SK-N-MC (cell line): ENCODE measurements at regions not wholly inside any gene's neighbourhood (a gene's known extent, or its start where the extent isn't known, plus 50 kb on each side); places are given as distances from the start of the nearest gene placed in this dataset.
A peak's percentile ranks its signal among the peaks of the same experiment; 100 is the strongest.

Experiments
- DNase-seq: peaks from one replicate; pipeline ENCODE4 v3.0.0-alpha.2; 2011; ENCODE audit warnings: low read depth, low spot score
- H3K27ac ChIP-seq: fragments of 200-600 bp; sonication (generic); 2 replicates; pipeline ENCODE4 v1.5.1; 2016; ENCODE audit warnings: mixed run types
- H3K36me3 ChIP-seq: fragments of 200-600 bp; sonication (generic); 2 replicates; pipeline ENCODE4 v1.6.1; 2017; ENCODE audit warnings: antibody characterized with exemption, low read length, mixed read lengths; ENCODE audit not compliant: insufficient read depth
- H3K4me3 ChIP-seq: fragments of 200-600 bp; sonication (generic); 2 replicates; pipeline ENCODE4 v1.5.1; 2016
- H3K9ac ChIP-seq: fragments of 200-600 bp; sonication (generic); 2 replicates; pipeline ENCODE4 v1.8.0; 2017; ENCODE audit warnings: mixed run types, mixed read lengths; ENCODE audit not compliant: insufficient read length
- H3K9me3 ChIP-seq: fragments of 200-600 bp; sonication (generic); 2 replicates; pipeline ENCODE4 v1.6.1; 2017; ENCODE audit warnings: low read depth, mild to moderate bottlenecking, antibody characterized with exemption, low read length, moderate library complexity, mixed read lengths
- EZH2 ChIP-seq: fragments of 200-600 bp; sonication (generic); IDR thresholded peaks from one replicate; pipeline ENCODE4 v1.6.1; 2017; ENCODE audit warnings: antibody characterized with exemption
- FOXP2 ChIP-seq: optimal IDR thresholded peaks from 2 replicates; pipeline ENCODE3; 2011; ENCODE audit warnings: mild to moderate bottlenecking, moderate library complexity; ENCODE audit not compliant: insufficient read depth; ENCODE audit errors: extremely low read length, control extremely low read depth
- POLR2AphosphoS5 ChIP-seq: IDR thresholded peaks from 2 replicates; pipeline ENCODE4 v1.6.1; 2012; ENCODE audit warnings: mild to moderate bottlenecking, low read depth, low read length, borderline replicate concordance

- no peak for DNase-seq
- H3K27ac ChIP-seq = no peak overlapping the region
- TF ChIP-seq EZH2 (no peak), FOXP2 (no peak)
- H3K36me3 ChIP-seq = no peaks in the 10 kb centered on the region
- H3K9me3 ChIP-seq = no peaks in the 10 kb centered on the region
- peak overlapping the region; percentile 71 for H3K4me3 ChIP-seq
- H3K9ac ChIP-seq = peak overlapping the region; percentile 58
These were observed 203.3 kb downstream of the OR13H1 start for GRCh38 chrX:131747173-131747572.

- Histone ChIP-seq H3K4me3 (peak overlapping the region; percentile 73), H3K27ac (peak overlapping the region; percentile 78), H3K9ac (peak overlapping the region; percentile 57), H3K36me3 (no peaks in the 10 kb centered on the region), H3K9me3 (no peaks in the 10 kb centered on the region)
- TF ChIP-seq FOXP2 = no peak
- no peak for TF ChIP-seq POLR2AphosphoS5
- no peak for TF ChIP-seq EZH2
- no peak for DNase-seq
These were observed 208.8 kb downstream of the OR13H1 start for GRCh38 chrX:131752493-131753198.

GRCh38 chrX:131762802-131763234 lies 218.9 kb downstream of the OR13H1 start:
- H3K4me3 ChIP-seq = no peak overlapping the region
- H3K36me3 ChIP-seq = no peaks in the 10 kb centered on the region
- no peaks in the 10 kb centered on the region for H3K9me3 ChIP-seq
- no peak for TF ChIP-seq POLR2AphosphoS5
- DNase-seq = no peak
- H3K27ac ChIP-seq = no peak overlapping the region
- peak overlapping the region; percentile 20 for H3K9ac ChIP-seq

- DNase-seq = no peak
- Histone ChIP-seq H3K27ac (no peak overlapping the region), H3K9ac (no peak overlapping the region), H3K9me3 (no peaks in the 10 kb centered on the region), H3K36me3 (no peaks in the 10 kb centered on the region), H3K4me3 (no peak overlapping the region)
- TF ChIP-seq POLR2AphosphoS5 = no peak
These were observed 219.8 kb downstream of the OR13H1 start for GRCh38 chrX:131763674-131764073.

GRCh38 chrX:131764216-131764615 lies 220.3 kb downstream of the OR13H1 start:
- H3K4me3 ChIP-seq = no peak overlapping the region
- H3K36me3 ChIP-seq = no peaks in the 10 kb centered on the region
- no peaks in the 10 kb centered on the region for H3K9me3 ChIP-seq
- no peak for TF ChIP-seq EZH2
- no peak for TF ChIP-seq POLR2AphosphoS5
- TF ChIP-seq FOXP2 = no peak
- H3K9ac ChIP-seq = no peak overlapping the region
- DNase-seq = no peak
- H3K27ac ChIP-seq = no peak overlapping the region

- no peak for TF ChIP-seq FOXP2
- no peak for TF ChIP-seq POLR2AphosphoS5
- no peak for TF ChIP-seq EZH2
- peak overlapping the region; percentile 72 for H3K4me3 ChIP-seq
- no peak for DNase-seq
- peak overlapping the region; percentile 75 for H3K9ac ChIP-seq
- H3K36me3 ChIP-seq = no peaks in the 10 kb centered on the region
- H3K9me3 ChIP-seq = no peaks in the 10 kb centered on the region
- 0 out of 2 replicates have a peak overlapping the region, but pooled peaks have one; percentile 37 for H3K27ac ChIP-seq
These were observed 234.7 kb downstream of the OR13H1 start for GRCh38 chrX:131778269-131779218.

- TF ChIP-seq FOXP2 = no peak
- TF ChIP-seq POLR2AphosphoS5 = no peak
- TF ChIP-seq EZH2 = no peak
- no peak for DNase-seq
- Histone ChIP-seq H3K36me3 (no peaks in the 10 kb centered on the region), H3K9ac (peak overlapping the region; percentile 75), H3K27ac (no peak overlapping the region), H3K9me3 (no peaks in the 10 kb centered on the region), H3K4me3 (peak overlapping the region; percentile 72)
These were observed 235.4 kb downstream of the OR13H1 start for GRCh38 chrX:131779306-131779705.

GRCh38 chrX:131779741-131780140 lies 235.9 kb downstream of the OR13H1 start:
- no peak overlapping the region for H3K9ac ChIP-seq
- H3K9me3 ChIP-seq = no peaks in the 10 kb centered on the region
- no peak for DNase-seq
- no peak overlapping the region for H3K4me3 ChIP-seq
- H3K27ac ChIP-seq = no peak overlapping the region
- TF ChIP-seq EZH2 (no peak), POLR2AphosphoS5 (no peak), FOXP2 (no peak)
- no peaks in the 10 kb centered on the region for H3K36me3 ChIP-seq
